ENCODE measurements at regions not wholly inside any gene's neighbourhood (a gene's known extent, or its start where the extent isn't known, plus 50 kb on each side); places are given as distances from the start of the nearest gene placed in this dataset.

GRCh38 chr17:53909802-53910201 lies 87.1 kb downstream of the KIF2B start:
- H3K9me3 Mint-ChIP-seq, result peaks cover 39% of the 10 kb centered on the region
- H3K27me3 Mint-ChIP-seq (ENCODE audit: insufficient read depth), result no peaks in the 10 kb centered on the region
- H3K4me1 Mint-ChIP-seq (ENCODE audit: low read depth), result no peaks in the 10 kb centered on the region
- 0 out of 2 replicates have a peak, but pooled peaks cover 3% of the 10 kb centered on the region for H3K36me3 Mint-ChIP-seq (ENCODE audit: low read depth)
- no peak for DNase-seq
- H3K4me3 Mint-ChIP-seq, result no peak overlapping the region
- no peak for TF ChIP-seq CTCF (IDR thresholded peaks at IDR 0.05)
- H3K27ac Mint-ChIP-seq, result no peak overlapping the region

GRCh38 chr17:53912117-53912516 lies 89.4 kb downstream of the KIF2B start:
- 0 out of 2 replicates have a peak, but pooled peaks cover 3% of the 10 kb centered on the region for H3K36me3 Mint-ChIP-seq (ENCODE audit: low read depth)

GRCh38 chr17:53919356-53919755 lies 96.6 kb downstream of the KIF2B start:
- no peak for DNase-seq
- Mint-ChIP-seq H3K27me3 (ENCODE audit: insufficient read depth) (no peaks in the 10 kb centered on the region), H3K27ac (no peak overlapping the region), H3K9me3 (peaks cover 22% of the 10 kb centered on the region), H3K36me3 (ENCODE audit: low read depth) (no peaks in the 10 kb centered on the region), H3K4me3 (no peak overlapping the region), H3K4me1 (ENCODE audit: low read depth) (no peaks in the 10 kb centered on the region)
- no peak for TF ChIP-seq CTCF (IDR thresholded peaks at IDR 0.05)

More at GRCh38 chr17:53912117-53912516, 89.4 kb downstream of the KIF2B start:
- TF ChIP-seq CTCF (IDR thresholded peaks at IDR 0.05), result no peak
- Mint-ChIP-seq H3K9me3 (peaks cover 29% of the 10 kb centered on the region), H3K4me3 (no peak overlapping the region), H3K27me3 (ENCODE audit: insufficient read depth) (no peaks in the 10 kb centered on the region), H3K27ac (no peak overlapping the region), H3K4me1 (ENCODE audit: low read depth) (no peaks in the 10 kb centered on the region)
- DNase-seq, result no peak

- Mint-ChIP-seq H3K4me3 (no peak overlapping the region), H3K36me3 (ENCODE audit: low read depth) (no peaks in the 10 kb centered on the region; the same call in 1 of the 2 replicates), H3K27ac (no peak overlapping the region), H3K4me1 (ENCODE audit: low read depth) (no peaks in the 10 kb centered on the region), H3K27me3 (ENCODE audit: insufficient read depth) (no peaks in the 10 kb centered on the region), H3K9me3 (peaks cover 36% of the 10 kb centered on the region)
- no peak for TF ChIP-seq CTCF (IDR thresholded peaks at IDR 0.05)
- no peak for DNase-seq
Observed at GRCh38 chr17:53924530-53925455, 102.1 kb downstream of the KIF2B start.

GRCh38 chr17:53932386-53932785 lies 109.7 kb downstream of the KIF2B start:
- Mint-ChIP-seq H3K27ac (no peak overlapping the region), H3K36me3 (ENCODE audit: low read depth) (no peaks in the 10 kb centered on the region; the same call in 1 of the 2 replicates), H3K4me1 (ENCODE audit: low read depth) (no peaks in the 10 kb centered on the region), H3K9me3 (peaks cover 39% of the 10 kb centered on the region), H3K27me3 (ENCODE audit: insufficient read depth) (no peaks in the 10 kb centered on the region), H3K4me3 (no peak overlapping the region)
- no peak for DNase-seq
- TF ChIP-seq CTCF (IDR thresholded peaks at IDR 0.05), result no peak
